Activated CD8-positive, alpha-beta memory T cell treated with anti-CD3 and anti-CD28 coated beads, Interleukin-2, amount 50 U/mL, for 4 hours (primary cell): ENCODE measurements at regions not wholly inside any gene's neighbourhood (a gene's known extent, or its start where the extent isn't known, plus 50 kb on each side); places are given as distances from the start of the nearest gene placed in this dataset.

Experiments
- DNase-seq: peaks from one replicate; pipeline ENCODE4 v3.0.0-alpha.2; 2020

DNA sequence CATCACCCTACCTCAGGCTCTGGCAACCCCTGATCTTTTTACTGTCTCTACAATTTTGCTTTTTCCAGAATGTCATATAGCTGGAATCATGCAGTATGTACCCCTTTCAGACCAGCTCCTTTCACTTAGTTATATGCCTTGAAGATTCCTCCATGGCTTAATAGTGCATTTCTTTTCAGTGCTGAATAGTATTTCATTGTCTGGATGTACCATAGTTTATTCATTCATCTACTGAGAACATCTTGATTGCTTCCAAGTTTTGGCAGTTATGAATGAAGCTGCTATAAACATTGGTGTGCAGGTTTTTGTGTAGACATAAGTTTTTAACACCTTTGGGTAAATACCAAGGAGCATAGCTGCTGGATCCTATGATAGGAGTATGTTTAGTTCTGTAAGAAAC is 50.8 kb upstream of the ANP32A start:
- DNase-seq: no peak

DNA sequence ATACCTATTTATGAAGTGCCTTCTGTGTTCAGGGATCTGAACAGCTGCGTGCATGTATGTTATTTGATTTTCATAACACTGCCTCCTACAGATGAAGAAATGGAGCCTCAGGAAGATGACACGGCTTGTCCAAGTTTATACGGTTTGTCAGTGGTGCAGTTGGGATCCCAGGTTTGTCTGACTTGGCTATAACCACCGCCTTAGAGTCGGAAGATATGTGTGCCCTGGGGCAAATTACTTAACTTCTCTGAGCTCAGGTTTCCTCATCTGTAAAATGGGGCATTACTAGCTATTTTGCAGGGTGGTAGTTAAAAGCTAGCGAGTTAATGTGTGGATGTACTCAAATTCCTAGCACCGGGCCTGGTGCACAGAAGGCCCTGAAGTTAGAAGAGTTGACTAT is 54.1 kb upstream of the ANP32A start:
- no peak for DNase-seq

DNA sequence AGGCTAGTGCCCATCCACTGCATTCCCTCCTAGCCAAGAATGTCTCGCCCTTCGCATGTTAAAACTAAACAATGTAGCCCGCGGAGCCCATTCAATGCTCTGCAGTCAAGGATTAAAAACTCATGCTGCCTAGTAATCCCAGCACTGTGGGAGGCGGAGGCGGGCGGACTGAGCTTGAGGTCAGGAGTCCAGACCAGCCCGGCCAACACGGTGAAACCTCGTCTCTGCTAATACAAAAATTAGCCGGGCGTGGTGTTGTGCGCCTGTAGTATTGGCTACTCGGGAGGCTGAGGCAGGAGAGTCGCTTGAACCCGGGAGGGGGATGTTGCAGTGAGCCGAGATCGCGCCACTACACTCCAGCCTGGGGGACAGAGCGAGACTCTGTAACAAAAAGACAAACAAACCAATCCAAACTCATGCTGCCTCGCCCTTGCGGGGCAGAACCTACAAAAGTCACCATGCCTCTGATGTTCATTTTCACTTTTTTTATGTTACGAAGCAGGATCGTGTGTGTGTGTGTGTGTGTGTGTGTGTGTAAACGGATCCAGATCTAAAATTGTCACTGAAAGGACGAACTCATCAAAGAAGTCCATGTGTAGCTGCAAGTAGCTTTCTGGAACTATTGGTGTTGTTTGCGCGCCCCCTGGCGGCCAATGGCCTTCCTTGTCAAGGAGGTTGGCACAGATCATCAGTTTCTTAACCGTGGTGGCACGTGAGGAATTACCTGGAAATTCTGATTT is 54.8 kb upstream of the SPESP1 start:
- DNase-seq: peak; percentile 94

DNA sequence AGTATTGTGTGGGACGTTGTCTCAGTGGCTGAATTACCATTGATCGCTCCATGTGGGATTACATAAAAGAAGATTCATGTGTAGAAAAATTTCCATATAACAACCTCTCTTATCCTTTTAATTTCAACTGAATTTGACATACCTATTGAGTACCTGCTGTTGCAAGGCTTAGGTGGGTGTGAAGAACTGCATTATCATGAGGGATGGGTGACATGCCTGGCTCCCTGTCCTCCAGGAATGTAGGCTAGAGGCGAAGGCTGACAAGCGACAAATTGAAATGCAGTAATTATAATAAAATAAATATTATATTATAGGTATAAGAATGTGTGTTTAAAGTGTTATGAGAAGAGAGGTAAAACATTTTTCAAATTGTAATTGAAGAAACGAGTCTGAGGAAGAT is 52.7 kb upstream of the SPESP1 start:
- DNase-seq: no peak

DNA sequence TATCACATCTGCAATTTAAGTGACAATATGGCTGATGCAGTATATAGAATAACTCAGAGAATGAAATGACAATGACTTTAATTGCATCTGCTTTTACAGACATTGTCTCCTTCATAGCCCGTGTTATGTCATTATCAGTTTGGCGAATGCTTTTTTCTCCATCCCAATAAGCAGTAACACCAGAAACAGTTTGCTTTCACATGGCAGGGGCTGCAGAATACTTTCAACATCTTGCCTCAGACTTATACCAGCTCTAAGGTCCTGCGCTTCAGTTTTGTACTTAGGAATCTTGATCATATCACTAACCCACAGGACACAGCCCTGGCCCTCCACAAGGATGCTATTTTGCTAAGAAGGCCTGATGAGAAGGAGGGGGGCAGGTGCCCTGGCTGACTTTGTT is 49.9 kb upstream of the SPESP1 start:
- no peak for DNase-seq
